ENCODE measurements at regions not wholly inside any gene's neighbourhood (a gene's known extent, or its start where the extent isn't known, plus 50 kb on each side); places are given as distances from the start of the nearest gene placed in this dataset.
A peak's percentile ranks its signal among the peaks of the same experiment; 100 is the strongest.

DNA sequence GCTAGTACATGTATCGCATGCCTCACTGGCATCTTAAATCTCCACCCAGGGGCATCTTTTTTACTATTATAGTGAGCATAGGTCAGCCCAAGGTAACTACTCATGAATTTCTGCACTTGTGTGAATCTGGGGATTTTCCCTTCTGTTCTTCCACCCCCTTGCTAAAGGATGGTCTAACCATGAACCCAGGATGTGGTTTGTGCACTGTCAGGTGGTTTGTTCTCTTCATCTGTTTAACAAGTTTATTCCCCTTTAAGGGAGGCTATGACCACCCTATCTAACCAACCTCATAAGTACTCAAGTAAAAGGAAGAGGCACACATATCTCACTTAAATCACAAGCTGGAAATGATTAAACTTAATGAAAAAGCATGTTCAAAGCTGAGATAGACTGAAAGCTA is 243.0 kb downstream of the RPRM start:
- TF ChIP-seq YY1 (IDR thresholded peaks at IDR 0.05; ENCODE audit: extremely low read depth, insufficient replicate concordance, low read depth, low read length) = no peak
- TF ChIP-seq CEBPB (IDR thresholded peaks at IDR 0.05; ENCODE audit: low read depth) = no peak
- no peak for TF ChIP-seq POLR2AphosphoS5 (IDR thresholded peaks at IDR 0.05; ENCODE audit: low read depth, low read length)
- TF ChIP-seq, protein P1, sequence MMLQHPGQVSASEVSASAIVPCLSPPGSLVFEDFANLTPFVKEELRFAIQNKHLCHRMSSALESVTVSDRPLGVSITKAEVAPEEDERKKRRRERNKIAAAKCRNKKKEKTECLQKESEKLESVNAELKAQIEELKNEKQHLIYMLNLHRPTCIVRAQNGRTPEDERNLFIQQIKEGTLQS (IDR thresholded peaks at IDR 0.05) = no peak
- no peak for TF ChIP-seq ZNF274 (IDR thresholded peaks at IDR 0.05; ENCODE audit: low read depth, low read length)
- no peak for TF ChIP-seq JUND (IDR thresholded peaks at IDR 0.05)
- no peak for TF ChIP-seq ZFX (IDR thresholded peaks at IDR 0.05)
- TF ChIP-seq EZH2phosphoT487 (IDR thresholded peaks at IDR 0.05; ENCODE audit: borderline replicate concordance) = no peak
- no peak for TF ChIP-seq POLR2A (IDR thresholded peaks at IDR 0.05; ENCODE audit: borderline replicate concordance, extremely low read depth, insufficient read depth, insufficient read length)
- TF ChIP-seq TCF7L2 (IDR thresholded peaks at IDR 0.05; ENCODE audit: borderline replicate concordance, extremely low read depth, insufficient read depth, insufficient read length) = no peak
- no peak for TF ChIP-seq ELF1 (IDR thresholded peaks at IDR 0.05; ENCODE audit: borderline replicate concordance, low read depth)
- intact Hi-C loops (cut with micrococcal nuclease) = no loop called here
- RAD21 ChIA-PET (ENCODE audit: low non-redundant PET in 1 of 2, low total read pairs in 2 of 2, uncharacterized antibody in 2 of 2, unreplicated experiment in 2 of 2) = no interaction called here
- no peaks in the 10 kb centered on the region for H3K9me2 ChIP-seq (ENCODE audit: insufficient read depth)
- POLR2A ChIA-PET = no interaction called here
- H3K4me1 ChIP-seq (ENCODE audit: control insufficient read depth in 1 of 2, insufficient read depth in 2 of 2, low read length in 2 of 2) = peaks cover 0 to 9% of the 10 kb centered on the region in 2 experiments; a peak in 3 of 4 replicates
- H3K36me3 ChIP-seq (ENCODE audit: control insufficient read depth in 1 of 2, insufficient read depth in 2 of 2, low read length in 2 of 2) = no peaks in the 10 kb centered on the region
- no peaks in the 10 kb centered on the region for H3K27me3 ChIP-seq (ENCODE audit: insufficient read depth, low read length)
- no peak overlapping the region for H3K4me2 ChIP-seq (ENCODE audit: low read length)
- DNase-seq (ENCODE audit: low read depth, low spot score) = no peak
- no peak overlapping the region for H3K9ac ChIP-seq (ENCODE audit: low read length)
- no peaks in the 10 kb centered on the region for H3K9me3 ChIP-seq (ENCODE audit: control insufficient read depth in 1 of 2, insufficient read depth in 1 of 2, low read depth in 1 of 2, low read length in 2 of 2)
- no peak for ATAC-seq
- H3K4me3 ChIP-seq (replicated peaks in 1 of 2; ENCODE audit: low read depth in 1 of 2, low read length in 2 of 2) = no peak overlapping the region
- BruUV-seq (replicated peaks) = no TSS peak
- H3K79me2 ChIP-seq (ENCODE audit: insufficient read depth, low read length) = no peaks in the 10 kb centered on the region
- H4K20me1 ChIP-seq (ENCODE audit: insufficient read depth) = no peaks in the 10 kb centered on the region
- H2AFZ ChIP-seq (ENCODE audit: low read depth, low read length, poor library complexity, severe bottlenecking) = no peak overlapping the region
- CTCF ChIA-PET = no interaction called here
- no peak overlapping the region for H3K27ac ChIP-seq (ENCODE audit: low read depth, low read length)

DNA sequence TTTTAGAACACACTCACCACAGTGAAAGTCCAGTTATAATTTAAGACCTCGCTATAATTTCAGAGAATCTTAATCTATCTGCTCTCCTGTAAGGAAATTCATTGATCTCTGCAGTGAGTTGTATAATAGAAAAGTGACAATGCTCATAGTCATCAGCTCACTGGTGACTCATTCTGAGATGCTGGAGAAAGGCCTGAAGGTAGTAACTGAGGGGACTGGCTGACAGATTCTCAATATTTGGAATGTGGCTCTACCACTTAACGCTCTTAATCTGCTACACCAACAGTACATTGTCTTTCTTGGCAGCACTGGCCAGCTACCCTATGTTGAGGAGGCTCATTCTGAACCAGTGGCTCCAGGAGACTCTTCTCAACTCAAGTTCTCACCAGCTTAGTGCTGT is 246.1 kb downstream of the RPRM start:
- BruUV-seq (replicated peaks) = no TSS peak
- ChIA-PET RAD21 (ENCODE audit: low non-redundant PET in 1 of 2, low total read pairs in 2 of 2, uncharacterized antibody in 2 of 2, unreplicated experiment in 2 of 2) (no interaction called here), CTCF (no interaction called here), POLR2A (no interaction called here)
- H4K20me1 ChIP-seq (ENCODE audit: insufficient read depth) = no peaks in the 10 kb centered on the region
- intact Hi-C loops (cut with micrococcal nuclease) = no loop called here
- ATAC-seq (peak; percentile 80), DNase-seq (ENCODE audit: low read depth, low spot score) (peak; percentile 34)
- H3K27ac ChIP-seq (ENCODE audit: low read depth, low read length) = no peak overlapping the region
- TF ChIP-seq JUND (IDR thresholded peaks at IDR 0.05) (peak; percentile 64), EGR1 (IDR thresholded peaks at IDR 0.05; ENCODE audit: low read depth) (no peak), FOSL1 (IDR thresholded peaks at IDR 0.05; ENCODE audit: low read depth) (peak; percentile 78), TCF7L2 (IDR thresholded peaks at IDR 0.05; ENCODE audit: borderline replicate concordance, extremely low read depth, insufficient read depth, insufficient read length) (no peak), SP1 (IDR thresholded peaks at IDR 0.05; ENCODE audit: low read depth) (0 out of 2 replicates have a peak, but pooled peaks have one; percentile 19), ZNF274 (IDR thresholded peaks at IDR 0.05; ENCODE audit: low read depth, low read length) (no peak), POLR2AphosphoS5 (IDR thresholded peaks at IDR 0.05; ENCODE audit: low read depth, low read length) (no peak), SRF (IDR thresholded peaks at IDR 0.05; ENCODE audit: low read depth) (no peak)
- TF ChIP-seq, protein P2, sequence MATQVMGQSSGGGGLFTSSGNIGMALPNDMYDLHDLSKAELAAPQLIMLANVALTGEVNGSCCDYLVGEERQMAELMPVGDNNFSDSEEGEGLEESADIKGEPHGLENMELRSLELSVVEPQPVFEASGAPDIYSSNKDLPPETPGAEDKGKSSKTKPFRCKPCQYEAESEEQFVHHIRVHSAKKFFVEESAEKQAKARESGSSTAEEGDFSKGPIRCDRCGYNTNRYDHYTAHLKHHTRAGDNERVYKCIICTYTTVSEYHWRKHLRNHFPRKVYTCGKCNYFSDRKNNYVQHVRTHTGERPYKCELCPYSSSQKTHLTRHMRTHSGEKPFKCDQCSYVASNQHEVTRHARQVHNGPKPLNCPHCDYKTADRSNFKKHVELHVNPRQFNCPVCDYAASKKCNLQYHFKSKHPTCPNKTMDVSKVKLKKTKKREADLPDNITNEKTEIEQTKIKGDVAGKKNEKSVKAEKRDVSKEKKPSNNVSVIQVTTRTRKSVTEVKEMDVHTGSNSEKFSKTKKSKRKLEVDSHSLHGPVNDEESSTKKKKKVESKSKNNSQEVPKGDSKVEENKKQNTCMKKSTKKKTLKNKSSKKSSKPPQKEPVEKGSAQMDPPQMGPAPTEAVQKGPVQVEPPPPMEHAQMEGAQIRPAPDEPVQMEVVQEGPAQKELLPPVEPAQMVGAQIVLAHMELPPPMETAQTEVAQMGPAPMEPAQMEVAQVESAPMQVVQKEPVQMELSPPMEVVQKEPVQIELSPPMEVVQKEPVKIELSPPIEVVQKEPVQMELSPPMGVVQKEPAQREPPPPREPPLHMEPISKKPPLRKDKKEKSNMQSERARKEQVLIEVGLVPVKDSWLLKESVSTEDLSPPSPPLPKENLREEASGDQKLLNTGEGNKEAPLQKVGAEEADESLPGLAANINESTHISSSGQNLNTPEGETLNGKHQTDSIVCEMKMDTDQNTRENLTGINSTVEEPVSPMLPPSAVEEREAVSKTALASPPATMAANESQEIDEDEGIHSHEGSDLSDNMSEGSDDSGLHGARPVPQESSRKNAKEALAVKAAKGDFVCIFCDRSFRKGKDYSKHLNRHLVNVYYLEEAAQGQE (IDR thresholded peaks at IDR 0.05; ENCODE audit: low read depth) = no peak
- H3K36me3 ChIP-seq (ENCODE audit: control insufficient read depth in 1 of 2, insufficient read depth in 2 of 2, low read length in 2 of 2) = no peaks in the 10 kb centered on the region
- H2AFZ ChIP-seq (ENCODE audit: low read depth, low read length, poor library complexity, severe bottlenecking) = no peak overlapping the region
- H3K4me2 ChIP-seq (ENCODE audit: low read length) = peak overlapping the region; percentile 24; the same call in 1 of the 2 replicates
- H3K4me3 ChIP-seq (replicated peaks in 1 of 2; ENCODE audit: low read depth in 1 of 2, low read length in 2 of 2) = no peak overlapping the region
- no peak overlapping the region for H3K9ac ChIP-seq (ENCODE audit: low read length)
- H3K79me2 ChIP-seq (ENCODE audit: insufficient read depth, low read length) = no peaks in the 10 kb centered on the region
- no peaks in the 10 kb centered on the region for H3K27me3 ChIP-seq (ENCODE audit: insufficient read depth, low read length)
- peaks cover 0 to 9% of the 10 kb centered on the region in 2 experiments; a peak in 3 of 4 replicates for H3K4me1 ChIP-seq (ENCODE audit: control insufficient read depth in 1 of 2, insufficient read depth in 2 of 2, low read length in 2 of 2)
- no peaks in the 10 kb centered on the region for H3K9me2 ChIP-seq (ENCODE audit: insufficient read depth)
- H3K9me3 ChIP-seq (ENCODE audit: control insufficient read depth in 1 of 2, insufficient read depth in 1 of 2, low read depth in 1 of 2, low read length in 2 of 2) = no peaks in the 10 kb centered on the region

All from HCT116 (cell line).